ENCODE measurements at regions not wholly inside any gene's neighbourhood (a gene's known extent, or its start where the extent isn't known, plus 50 kb on each side); places are given as distances from the start of the nearest gene placed in this dataset.

DNA sequence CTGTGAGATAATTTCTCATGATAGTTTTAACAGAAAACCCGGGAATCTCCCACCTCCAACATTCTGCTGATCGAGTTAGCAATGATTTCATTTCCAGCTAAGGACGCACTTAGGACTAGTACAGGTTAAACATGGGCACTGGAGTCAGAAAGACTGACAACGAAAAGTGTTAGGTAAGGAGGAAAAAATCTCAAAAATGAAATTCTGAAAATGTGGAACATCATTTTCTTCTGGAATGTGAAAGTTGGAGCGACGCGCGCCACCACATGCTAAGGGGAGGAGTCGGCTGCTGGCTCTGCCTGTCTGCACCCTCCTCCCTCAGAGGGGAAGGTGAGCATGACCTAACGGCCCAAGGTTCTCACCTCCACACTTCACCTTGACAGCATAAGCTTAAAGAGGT lies 221.6 kb upstream of the KCNG1 start:
- ChIA-PET POLR2A (no interaction called here), CTCF (interaction anchor here (1.7 kb wide), 1 partner anchor 63 kb away, joined by 4 read pairs; no protein-coding TSS in a partner anchor)
- no peak overlapping the region for H3K4me3 ChIP-seq (ENCODE audit: low read depth, low read length)
- TF ChIP-seq, protein P1, sequence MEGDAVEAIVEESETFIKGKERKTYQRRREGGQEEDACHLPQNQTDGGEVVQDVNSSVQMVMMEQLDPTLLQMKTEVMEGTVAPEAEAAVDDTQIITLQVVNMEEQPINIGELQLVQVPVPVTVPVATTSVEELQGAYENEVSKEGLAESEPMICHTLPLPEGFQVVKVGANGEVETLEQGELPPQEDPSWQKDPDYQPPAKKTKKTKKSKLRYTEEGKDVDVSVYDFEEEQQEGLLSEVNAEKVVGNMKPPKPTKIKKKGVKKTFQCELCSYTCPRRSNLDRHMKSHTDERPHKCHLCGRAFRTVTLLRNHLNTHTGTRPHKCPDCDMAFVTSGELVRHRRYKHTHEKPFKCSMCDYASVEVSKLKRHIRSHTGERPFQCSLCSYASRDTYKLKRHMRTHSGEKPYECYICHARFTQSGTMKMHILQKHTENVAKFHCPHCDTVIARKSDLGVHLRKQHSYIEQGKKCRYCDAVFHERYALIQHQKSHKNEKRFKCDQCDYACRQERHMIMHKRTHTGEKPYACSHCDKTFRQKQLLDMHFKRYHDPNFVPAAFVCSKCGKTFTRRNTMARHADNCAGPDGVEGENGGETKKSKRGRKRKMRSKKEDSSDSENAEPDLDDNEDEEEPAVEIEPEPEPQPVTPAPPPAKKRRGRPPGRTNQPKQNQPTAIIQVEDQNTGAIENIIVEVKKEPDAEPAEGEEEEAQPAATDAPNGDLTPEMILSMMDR (IDR thresholded peaks at IDR 0.05; ENCODE audit: insufficient read depth, low read length, missing control alignments) = no peak
- no peak for DNase-seq (ENCODE audit: low read depth, low spot score)

DNA sequence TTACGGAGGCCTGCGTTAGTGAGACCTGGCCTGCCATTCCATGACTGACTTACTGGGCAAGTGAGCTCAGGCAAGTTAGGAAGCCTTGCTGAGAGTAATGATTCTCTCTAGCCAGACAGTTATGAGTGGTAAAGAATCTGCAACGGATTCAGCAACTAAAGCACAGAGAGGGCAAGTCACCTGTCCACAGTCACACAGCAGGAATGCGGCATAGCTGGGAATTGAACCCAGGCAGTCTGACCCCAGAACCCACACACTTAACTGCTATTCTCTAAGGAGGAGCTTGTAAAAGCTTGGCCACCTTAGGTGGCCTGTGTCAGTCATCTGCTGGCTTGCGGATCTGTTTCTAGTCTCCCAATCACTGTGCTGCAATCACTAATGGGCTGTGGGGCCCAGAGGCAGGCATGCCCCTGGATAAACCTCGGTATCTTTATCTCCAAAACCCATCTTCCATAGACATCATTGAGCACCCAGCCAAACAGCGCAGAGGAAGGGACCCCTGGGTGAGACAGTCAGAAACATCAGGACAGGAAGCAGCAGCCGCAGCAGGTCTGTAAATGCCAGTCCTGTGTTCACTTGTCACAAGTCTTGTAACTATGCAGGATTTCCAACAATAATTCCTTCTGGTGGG lies 215.9 kb upstream of the KCNG1 start:
- ChIA-PET CTCF (no interaction called here), POLR2A (no interaction called here)
- no peak overlapping the region for H3K4me3 ChIP-seq (ENCODE audit: low read depth, low read length)
- TF ChIP-seq, protein P1 (IDR thresholded peaks at IDR 0.05; ENCODE audit: insufficient read depth, low read length, missing control alignments) = no peak
- no peak for DNase-seq (ENCODE audit: low read depth, low spot score)

DNA sequence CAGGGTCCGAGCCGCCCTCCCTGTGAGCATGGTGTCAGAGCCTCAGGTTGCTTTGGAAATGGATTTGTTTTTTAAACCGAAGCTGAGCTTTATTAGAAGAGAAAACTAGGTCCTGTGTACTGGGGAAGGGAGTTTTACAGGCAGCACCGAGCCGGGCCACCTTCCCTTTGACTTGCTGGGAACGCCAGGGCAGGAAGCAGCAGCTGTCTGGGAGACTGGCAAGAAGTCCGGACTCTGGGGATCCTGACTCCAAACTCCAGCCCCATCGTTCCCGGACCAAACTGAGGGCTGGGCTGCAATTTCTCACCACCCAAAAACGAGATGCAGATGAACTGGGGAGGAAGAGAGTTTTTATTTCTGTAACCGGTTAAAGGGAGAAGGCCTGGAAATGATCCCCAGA lies 214.9 kb upstream of the KCNG1 start:
- ChIA-PET CTCF (interaction anchor here (0.7 to 1.5 kb wide), 4 partner anchors 20 to 245 kb away, joined by 3 to 7 read pairs (median 4); no protein-coding TSS in a partner anchor), POLR2A (no interaction called here)
- no peak overlapping the region for H3K4me3 ChIP-seq (ENCODE audit: low read depth, low read length)
- no peak for DNase-seq (ENCODE audit: low read depth, low spot score)
- TF ChIP-seq, protein P1 (IDR thresholded peaks at IDR 0.05; ENCODE audit: insufficient read depth, low read length, missing control alignments) = no peak

DNA sequence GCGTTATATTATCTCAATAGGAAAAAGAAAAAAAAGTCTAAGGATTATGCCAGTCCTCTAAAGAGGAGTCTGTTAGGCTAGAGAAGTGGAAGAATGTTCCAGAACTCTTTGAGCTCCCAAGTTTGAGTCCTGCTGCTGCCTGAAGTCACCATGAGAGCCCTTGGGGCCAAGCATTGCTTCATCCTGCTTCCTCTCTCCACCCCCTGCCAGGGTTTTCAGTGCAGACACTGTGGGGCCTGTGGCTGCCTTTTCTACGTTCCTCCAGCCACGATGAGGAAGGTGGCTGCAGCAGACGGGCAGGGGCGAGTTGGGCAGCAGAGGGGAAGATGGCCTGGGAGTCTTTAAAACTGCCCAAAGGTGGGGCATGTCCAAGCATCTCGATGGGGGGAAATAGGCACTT lies 214.4 kb upstream of the KCNG1 start:
- CTCF ChIA-PET = interaction anchor here (0.7 to 2.1 kb wide), 7 partner anchors 15 to 244 kb away, joined by 3 to 7 read pairs (median 4); no protein-coding TSS in a partner anchor
- POLR2A ChIA-PET = no interaction called here
- H3K4me3 ChIP-seq (ENCODE audit: low read depth, low read length) = no peak overlapping the region
- DNase-seq (ENCODE audit: low read depth, low spot score) = no peak
- TF ChIP-seq, protein P1 (IDR thresholded peaks at IDR 0.05; ENCODE audit: insufficient read depth, low read length, missing control alignments) = no peak

DNA sequence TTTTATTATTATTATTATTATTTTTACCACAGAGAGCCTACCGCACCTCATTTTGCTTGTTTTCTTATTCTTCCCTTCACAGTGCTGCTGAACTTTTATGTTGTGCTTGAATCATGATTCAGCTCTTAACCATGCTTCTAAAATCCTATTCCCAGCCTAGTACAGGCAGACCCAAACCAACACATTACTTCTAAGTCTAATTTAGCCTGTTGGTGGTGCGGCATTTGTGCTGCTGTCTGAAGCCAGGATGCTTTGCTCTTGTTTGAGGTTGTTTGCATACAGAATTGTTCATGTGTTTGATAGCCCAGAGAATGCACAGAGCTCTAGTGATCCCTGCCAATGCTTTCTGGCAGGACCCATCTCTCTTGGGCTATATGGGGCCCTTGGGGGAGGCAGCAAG lies 213.5 kb upstream of the KCNG1 start:
- DNase-seq (ENCODE audit: low read depth, low spot score) = no peak
- TF ChIP-seq, protein P1 (IDR thresholded peaks at IDR 0.05; ENCODE audit: insufficient read depth, low read length, missing control alignments) = no peak
- H3K4me3 ChIP-seq (ENCODE audit: low read depth, low read length) = no peak overlapping the region
- ChIA-PET POLR2A (no interaction called here), CTCF (interaction anchor here (0.6 to 2.1 kb wide), 9 partner anchors 14 to 249 kb away, joined by 3 to 7 read pairs (median 4); no protein-coding TSS in a partner anchor)

DNA sequence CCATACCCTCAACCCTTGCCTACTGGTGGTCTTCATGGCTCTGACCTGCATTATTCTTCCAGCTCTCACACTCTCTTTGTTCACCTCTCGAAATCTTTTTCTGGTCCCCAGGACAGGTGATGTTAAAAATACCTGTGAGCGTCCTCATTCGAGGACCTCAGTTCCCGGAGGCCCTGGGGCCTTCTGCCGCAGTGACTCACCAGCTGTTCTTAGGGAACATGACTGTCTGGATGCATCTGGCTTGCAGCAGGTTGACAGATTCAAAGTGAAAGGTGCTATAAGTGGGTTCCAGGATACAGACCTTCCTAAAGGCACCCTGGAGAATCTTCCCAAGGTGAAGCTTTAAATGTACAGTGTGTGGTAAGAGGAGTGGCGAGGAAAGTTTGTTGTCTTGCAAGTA lies 210.4 kb upstream of the KCNG1 start:
- TF ChIP-seq, protein P1 (IDR thresholded peaks at IDR 0.05; ENCODE audit: insufficient read depth, low read length, missing control alignments) = no peak

More for the DNA sequence above, 210.4 kb upstream of the KCNG1 start:
- DNase-seq (ENCODE audit: low read depth, low spot score) = no peak
- ChIA-PET CTCF (interaction anchor here (0.8 kb wide), 1 partner anchor 230 kb away, joined by 4 read pairs; no protein-coding TSS in a partner anchor), POLR2A (no interaction called here)
- H3K4me3 ChIP-seq (ENCODE audit: low read depth, low read length) = no peak overlapping the region

All from AG04449 (cell line).